IMR-90 (cell line): ENCODE measurements at regions not wholly inside any gene's neighbourhood (a gene's known extent, or its start where the extent isn't known, plus 50 kb on each side); places are given as distances from the start of the nearest gene placed in this dataset.

Experiments
- ATAC-seq: fragments of 200-7000 bp; cut with Tn5 transposase; 2 replicates; pipeline ENCODE4 v1.9.1; 2020; ENCODE audit warnings: low read depth, mild to moderate bottlenecking, moderate library complexity
- BruUV-seq: library from RNA; stranded (reverse); fragments of 400-500 nt; replicated peaks from 2 replicates; lab custom pipeline; 2021; lab: Mats Ljungman, UMichigan
- CTCF ChIA-PET: fragments of 300-600 bp; formaldehyde crosslinking; extraction: SDS; loops from one replicate; lab custom pipeline; 2021; ENCODE audit warnings: antibody characterized with exemption; lab: Yijun Ruan, JAX
- POLR2A ChIA-PET: fragments of 300-600 bp; sonication (Branson Sonifier 250); formaldehyde crosslinking; loops from one replicate; lab custom pipeline; 2022; ENCODE audit warnings: antibody characterized with exemption; ENCODE audit not compliant: unreplicated experiment; lab: Charles Lee
- DNase-seq: peaks from one replicate; pipeline ENCODE4 v3.0.0; 2013
- H2AFZ ChIP-seq: replicated peaks from 2 replicates; pipeline ENCODE3; 2013; ENCODE audit warnings: low read length, mild to moderate bottlenecking; ENCODE audit not compliant: poor library complexity
- H2AK5ac ChIP-seq: 2 replicates; pipeline ENCODE4 v1.6.1; 2013; ENCODE audit warnings: low read depth, low read length, inconsistent platforms
- H2AK9ac ChIP-seq: replicated peaks from 2 replicates; pipeline ENCODE3; 2013; ENCODE audit warnings: mild to moderate bottlenecking, low read depth, low read length, moderate library complexity; ENCODE audit not compliant: poor library complexity
- H2BK120ac ChIP-seq: 2 replicates; pipeline ENCODE4 v1.6.1; 2013; ENCODE audit warnings: low read depth, low read length, inconsistent platforms
- H2BK15ac ChIP-seq: 3 replicates; pipeline ENCODE4 v1.6.1; 2013; ENCODE audit warnings: low read depth, low read length, inconsistent platforms
- H2BK20ac ChIP-seq: 2 replicates; pipeline ENCODE4 v1.6.1; 2013; ENCODE audit warnings: low read depth, mild to moderate bottlenecking, inconsistent platforms, low read length, moderate library complexity
- H2BK5ac ChIP-seq: 2 replicates; pipeline ENCODE4 v1.6.1; 2013; ENCODE audit warnings: mild to moderate bottlenecking, low read depth, low read length, inconsistent platforms; ENCODE audit not compliant: poor library complexity, severe bottlenecking
- H3K14ac ChIP-seq: replicated peaks from 2 replicates; pipeline ENCODE4 v1.6.1; 2013; ENCODE audit warnings: low read depth, low read length, inconsistent platforms
- H3K18ac ChIP-seq: 2 replicates; pipeline ENCODE4 v1.6.1; 2013; ENCODE audit warnings: low read depth, low read length, control low read depth
- H3K23ac ChIP-seq: 2 replicates; pipeline ENCODE4 v1.6.1; 2013; ENCODE audit warnings: low read depth, low read length, inconsistent platforms
- H3K27ac ChIP-seq: 2 replicates; pipeline ENCODE4 v1.5.1; 2013; ENCODE audit warnings: mild to moderate bottlenecking, control low read depth, low read length; ENCODE audit not compliant: insufficient read depth
- H3K27me3 ChIP-seq: 2 replicates; pipeline ENCODE4 v1.6.1; 2013; ENCODE audit warnings: low read length; ENCODE audit not compliant: control insufficient read depth, insufficient read depth
- H3K36me3 ChIP-seq: 2 replicates; pipeline ENCODE4 v1.6.1; 2013; ENCODE audit warnings: low read length, mixed read lengths; ENCODE audit not compliant: control insufficient read depth, insufficient read depth
- H3K4ac ChIP-seq: 2 replicates; pipeline ENCODE4 v1.6.1; 2013; ENCODE audit warnings: low read depth, low read length, inconsistent platforms
- H3K4me1 ChIP-seq: 2 replicates; pipeline ENCODE4 v1.6.1; 2013; ENCODE audit warnings: low read length, mixed read lengths; ENCODE audit not compliant: control insufficient read depth, insufficient read depth
- H3K4me2 ChIP-seq: 2 replicates; pipeline ENCODE4 v1.6.1; 2013; ENCODE audit warnings: low read depth, mild to moderate bottlenecking, control low read depth, low read length, moderate library complexity
- H3K4me3 ChIP-seq: 2 replicates; pipeline ENCODE4 v1.5.1; 2013; ENCODE audit warnings: low read depth, mild to moderate bottlenecking, control low read depth, low read length, moderate library complexity; ENCODE audit not compliant: insufficient read depth
- H3K56ac ChIP-seq: 2 replicates; pipeline ENCODE4 v1.6.1; 2013; ENCODE audit warnings: low read length, inconsistent platforms; ENCODE audit not compliant: insufficient read depth; ENCODE audit errors: extremely low read depth
- H3K79me1 ChIP-seq, 2 experiments: 2 replicates each; pipeline ENCODE4 v1.6.1; 2013; ENCODE audit warnings: low read length in 2 of 2, inconsistent platforms in 1 of 2, low read depth in 1 of 2
- H3K9ac ChIP-seq: 2 replicates; pipeline ENCODE4 v1.6.1; 2013; ENCODE audit warnings: low read depth, low read length, control low read depth
- H3K9me1 ChIP-seq: 2 replicates; pipeline ENCODE4 v1.6.1; 2013; ENCODE audit warnings: low read length, inconsistent platforms; ENCODE audit not compliant: insufficient read depth
- H3K9me3 ChIP-seq: 2 replicates; pipeline ENCODE4 v1.6.1; 2013; ENCODE audit warnings: low read length; ENCODE audit not compliant: control insufficient read depth, insufficient read depth
- H4K20me1 ChIP-seq: 2 replicates; pipeline ENCODE4 v1.6.1; 2013; ENCODE audit warnings: low read length, inconsistent platforms; ENCODE audit not compliant: insufficient read depth
- H4K5ac ChIP-seq: 2 replicates; pipeline ENCODE4 v1.6.1; 2013; ENCODE audit warnings: mild to moderate bottlenecking, low read depth, low read length, control low read depth
- H4K8ac ChIP-seq, 2 experiments: 2 replicates each; pipeline ENCODE4 v1.6.1; 2013; ENCODE audit warnings: low read depth in 2 of 2, low read length in 2 of 2, control low read depth in 1 of 2, inconsistent platforms in 1 of 2
- H4K91ac ChIP-seq: 2 replicates; pipeline ENCODE4 v1.6.1; 2013; ENCODE audit warnings: low read depth, low read length, inconsistent platforms; ENCODE audit not compliant: insufficient read depth
- CHD1 ChIP-seq: IDR thresholded peaks from 2 replicates; pipeline ENCODE4 v1.6.1; 2012; ENCODE audit warnings: low read depth, low read length, improper control_type of control experiment
- MXI1 ChIP-seq: IDR thresholded peaks from 2 replicates; pipeline ENCODE4 v1.6.1; 2012; ENCODE audit warnings: low read depth, mild to moderate bottlenecking, low read length, moderate library complexity, borderline replicate concordance
- RCOR1 ChIP-seq: IDR thresholded peaks from 2 replicates; pipeline ENCODE4 v1.6.1; 2012; ENCODE audit warnings: mild to moderate bottlenecking, low read length, improper control_type of control experiment; ENCODE audit not compliant: insufficient replicate concordance
- SMC3 ChIP-seq: fragments of 150-350 bp; IDR thresholded peaks from 2 replicates; pipeline ENCODE4 v1.6.1; 2016; ENCODE audit warnings: low read depth, mild to moderate bottlenecking, antibody characterized with exemption, low read length, moderate library complexity
- WGBS, 2 experiments: methylation state at CpG; one replicate each; pipeline versions ENCODE4 v1.1.5 to v1.1.7; 2013; ENCODE audit warnings: missing lambda C conversion rate in 2 of 2; ENCODE audit not compliant: insufficient read length in 1 of 2; ENCODE audit errors: extremely low coverage in 2 of 2; 5-methylcytosine and 5-hydroxymethylcytosine counted together
- dilution Hi-C: fragments of 300-500 bp; cut with HindIII; formaldehyde crosslinking; loops from one replicate; pipeline ENCODE4 v1.14.3; 2018; ENCODE audit warnings: low sequenced_read_pairs; ENCODE audit not compliant: unreplicated experiment
- in situ Hi-C: fragments of 300-500 bp; cut with MboI; formaldehyde crosslinking; loops from 3 replicates; pipeline ENCODE4 v1.14.3; 2019; ENCODE audit warnings: low sequenced_read_pairs, inconsistent platforms, mixed read lengths
- intact Hi-C: fragments of 100-400 bp; cut with micrococcal nuclease; formaldehyde crosslinking; loops from 2 replicates; pipeline ENCODE4 v1.10.0; 2022
- TF ChIP-seq, protein P1 (sequence below): fragments of 150-350 bp; IDR thresholded peaks from 2 replicates; pipeline ENCODE4 v1.6.1; 2016; ENCODE audit warnings: low read depth, mild to moderate bottlenecking, low read length, moderate library complexity, borderline replicate concordance
- TF ChIP-seq, protein P2 (sequence below): conservative IDR thresholded peaks from 2 replicates; pipeline ENCODE4 v1.5.1; 2012; ENCODE audit warnings: mild to moderate bottlenecking, low read depth, low read length, improper control_type of control experiment

DNA sequence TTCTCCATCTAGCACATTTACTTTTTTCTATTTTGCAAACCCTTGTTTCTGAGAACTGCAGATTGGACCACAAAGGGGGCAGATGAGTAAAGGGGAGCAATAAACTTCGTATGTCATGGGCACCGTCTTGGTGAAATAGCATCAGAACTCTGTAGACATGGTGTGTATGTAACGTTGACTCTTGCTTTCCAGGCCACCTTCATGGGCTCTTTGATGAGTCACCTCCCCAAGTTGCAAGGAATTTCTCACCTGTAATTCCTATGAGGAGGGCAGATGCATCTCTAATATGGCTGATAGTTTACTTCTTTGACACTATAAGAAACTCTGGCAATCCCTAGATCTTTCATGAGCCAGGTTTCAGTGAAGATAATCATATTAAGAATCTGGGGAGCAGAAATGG, 163.4 kb upstream of the PLPPR1 start:
- no peak overlapping the region for H3K18ac ChIP-seq
- DNase-seq: no peak
- no TSS peak for BruUV-seq
- dilution Hi-C loops: no loop called here
- ChIA-PET POLR2A (no interaction called here), CTCF (no interaction called here)
- H3K9me3 ChIP-seq: peaks cover 5% of the 10 kb centered on the region
- H2AK5ac ChIP-seq: no peak overlapping the region
- no peak overlapping the region for H2AK9ac ChIP-seq
- in situ Hi-C loops: no loop called here
- TF ChIP-seq CHD1 (no peak), RCOR1 (no peak), MXI1 (no peak), SMC3 (no peak)
- TF ChIP-seq, protein P1, sequence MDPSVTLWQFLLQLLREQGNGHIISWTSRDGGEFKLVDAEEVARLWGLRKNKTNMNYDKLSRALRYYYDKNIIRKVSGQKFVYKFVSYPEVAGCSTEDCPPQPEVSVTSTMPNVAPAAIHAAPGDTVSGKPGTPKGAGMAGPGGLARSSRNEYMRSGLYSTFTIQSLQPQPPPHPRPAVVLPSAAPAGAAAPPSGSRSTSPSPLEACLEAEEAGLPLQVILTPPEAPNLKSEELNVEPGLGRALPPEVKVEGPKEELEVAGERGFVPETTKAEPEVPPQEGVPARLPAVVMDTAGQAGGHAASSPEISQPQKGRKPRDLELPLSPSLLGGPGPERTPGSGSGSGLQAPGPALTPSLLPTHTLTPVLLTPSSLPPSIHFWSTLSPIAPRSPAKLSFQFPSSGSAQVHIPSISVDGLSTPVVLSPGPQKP: no peak
- TF ChIP-seq, protein P2, sequence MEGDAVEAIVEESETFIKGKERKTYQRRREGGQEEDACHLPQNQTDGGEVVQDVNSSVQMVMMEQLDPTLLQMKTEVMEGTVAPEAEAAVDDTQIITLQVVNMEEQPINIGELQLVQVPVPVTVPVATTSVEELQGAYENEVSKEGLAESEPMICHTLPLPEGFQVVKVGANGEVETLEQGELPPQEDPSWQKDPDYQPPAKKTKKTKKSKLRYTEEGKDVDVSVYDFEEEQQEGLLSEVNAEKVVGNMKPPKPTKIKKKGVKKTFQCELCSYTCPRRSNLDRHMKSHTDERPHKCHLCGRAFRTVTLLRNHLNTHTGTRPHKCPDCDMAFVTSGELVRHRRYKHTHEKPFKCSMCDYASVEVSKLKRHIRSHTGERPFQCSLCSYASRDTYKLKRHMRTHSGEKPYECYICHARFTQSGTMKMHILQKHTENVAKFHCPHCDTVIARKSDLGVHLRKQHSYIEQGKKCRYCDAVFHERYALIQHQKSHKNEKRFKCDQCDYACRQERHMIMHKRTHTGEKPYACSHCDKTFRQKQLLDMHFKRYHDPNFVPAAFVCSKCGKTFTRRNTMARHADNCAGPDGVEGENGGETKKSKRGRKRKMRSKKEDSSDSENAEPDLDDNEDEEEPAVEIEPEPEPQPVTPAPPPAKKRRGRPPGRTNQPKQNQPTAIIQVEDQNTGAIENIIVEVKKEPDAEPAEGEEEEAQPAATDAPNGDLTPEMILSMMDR: no peak
- H3K27me3 ChIP-seq: no peaks in the 10 kb centered on the region
- no peak overlapping the region for H3K56ac ChIP-seq
- H3K23ac ChIP-seq: no peak overlapping the region
- H3K36me3 ChIP-seq: no peaks in the 10 kb centered on the region
- no peak overlapping the region for H2BK15ac ChIP-seq
- no peak overlapping the region for H2BK5ac ChIP-seq
- no peaks in the 10 kb centered on the region for H3K9me1 ChIP-seq
- no peak overlapping the region for H2BK120ac ChIP-seq
- no peaks in the 10 kb centered on the region for H3K4me1 ChIP-seq
- no peak overlapping the region for H4K91ac ChIP-seq
- no peak overlapping the region for H2BK20ac ChIP-seq
- H2AFZ ChIP-seq: no peak overlapping the region
- H3K79me1 ChIP-seq: no peaks in the 10 kb centered on the region
- H4K20me1 ChIP-seq: no peaks in the 10 kb centered on the region
- no peak overlapping the region for H3K9ac ChIP-seq
- ATAC-seq: no peak
- no peak overlapping the region for H3K27ac ChIP-seq
- no CpG with 5 or more reads among the region's 3 CpGs for WGBS, 2 experiments
- no peak overlapping the region for H3K4me3 ChIP-seq
- H3K14ac ChIP-seq: no peak overlapping the region
- no peak overlapping the region for H4K8ac ChIP-seq
- no peak overlapping the region for H3K4ac ChIP-seq
- intact Hi-C loops: no loop called here
- no peak overlapping the region for H3K4me2 ChIP-seq
- H4K5ac ChIP-seq: no peak overlapping the region
